Spinal cord (tissue), 9 donors: ENCODE measurements at regions not wholly inside any gene's neighbourhood (a gene's known extent, or its start where the extent isn't known, plus 50 kb on each side); places are given as distances from the start of the nearest gene placed in this dataset.
"Not testable (repeated sequence)": the region's sequence is repeated elsewhere in the genome, so short reads cannot be mapped to it uniquely, and the experiment has no call there.

Experiments
- DNase-seq, 6 donors: peaks; one replicate each; pipeline versions ENCODE4 v3.0.0 to v3.0.0-alpha.2; 2013 to 2015; ENCODE audit warnings: low spot score in 6 of 6, low read depth in 4 of 6
- H3K27ac ChIP-seq: one replicate; pipeline ENCODE4 v1.5.1; 2013; ENCODE audit warnings: low read depth, low read length, control low read depth
- H3K27me3 ChIP-seq: one replicate; pipeline ENCODE4 v1.6.1; 2013; ENCODE audit warnings: low read length; ENCODE audit not compliant: control insufficient read depth, insufficient read depth
- H3K36me3 ChIP-seq: one replicate; pipeline ENCODE4 v1.6.1; 2013; ENCODE audit warnings: low read length; ENCODE audit not compliant: control insufficient read depth, insufficient read depth
- H3K4me1 ChIP-seq: one replicate; pipeline ENCODE4 v1.6.1; 2013; ENCODE audit warnings: low read length; ENCODE audit not compliant: control insufficient read depth, insufficient read depth
- H3K4me3 ChIP-seq: one replicate; pipeline ENCODE4 v1.5.1; 2013; ENCODE audit warnings: low read depth, low read length, control low read depth
- H3K9me3 ChIP-seq: one replicate; pipeline ENCODE4 v1.6.1; 2013; ENCODE audit warnings: low read length; ENCODE audit not compliant: control insufficient read depth, insufficient read depth
- WGBS: methylation state at CpG from one replicate; pipeline ENCODE4 v1.1.5; 2013; ENCODE audit warnings: missing lambda C conversion rate; ENCODE audit not compliant: insufficient coverage; 5-methylcytosine and 5-hydroxymethylcytosine counted together
- donor health status: healthy.

DNA sequence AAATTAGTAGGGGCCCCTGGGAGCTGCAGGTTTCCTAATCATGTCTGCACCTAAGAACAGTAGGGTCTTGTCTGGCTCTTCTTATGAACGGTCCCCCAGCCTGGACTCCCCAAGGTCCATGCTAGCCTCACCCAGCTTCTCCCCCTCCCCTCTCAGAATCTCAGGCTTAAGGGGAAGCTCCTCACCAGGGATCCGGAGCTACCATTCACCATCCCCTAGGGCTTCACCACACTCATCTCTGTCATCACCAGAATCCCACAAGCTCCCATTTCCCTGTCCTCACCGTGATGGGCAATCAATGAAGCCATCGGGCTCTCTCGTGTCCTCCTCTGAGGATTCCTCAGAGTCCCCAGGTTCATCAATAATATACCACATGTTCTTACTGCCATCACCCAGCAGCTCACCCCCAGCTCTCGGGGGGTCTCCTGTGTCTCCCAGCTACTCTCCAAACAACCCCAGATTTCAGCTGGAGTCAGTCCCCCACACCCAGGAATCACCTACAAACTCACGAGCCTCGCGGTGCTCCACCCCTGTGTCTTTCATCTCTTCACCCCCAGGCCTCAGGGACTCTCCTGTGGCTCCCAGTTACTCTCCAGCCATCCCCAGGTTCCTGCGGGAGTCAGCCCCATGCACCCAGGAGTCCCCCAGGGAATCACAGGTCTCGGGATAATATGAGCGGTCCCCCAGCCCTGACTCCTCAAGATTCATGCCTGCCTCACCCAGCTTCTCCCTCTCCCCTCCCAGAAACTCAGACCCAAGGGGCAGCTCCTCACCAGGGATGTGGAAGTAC is 335.6 kb downstream of the CWH43 start:
- not testable (repeated sequence) for H3K4me3 ChIP-seq, H3K27ac ChIP-seq, H3K36me3 ChIP-seq, H3K9me3 ChIP-seq, DNase-seq, H3K4me1 ChIP-seq, H3K27me3 ChIP-seq
- 80% methylated on average over 8 of the region's 12 CpGs for WGBS

DNA sequence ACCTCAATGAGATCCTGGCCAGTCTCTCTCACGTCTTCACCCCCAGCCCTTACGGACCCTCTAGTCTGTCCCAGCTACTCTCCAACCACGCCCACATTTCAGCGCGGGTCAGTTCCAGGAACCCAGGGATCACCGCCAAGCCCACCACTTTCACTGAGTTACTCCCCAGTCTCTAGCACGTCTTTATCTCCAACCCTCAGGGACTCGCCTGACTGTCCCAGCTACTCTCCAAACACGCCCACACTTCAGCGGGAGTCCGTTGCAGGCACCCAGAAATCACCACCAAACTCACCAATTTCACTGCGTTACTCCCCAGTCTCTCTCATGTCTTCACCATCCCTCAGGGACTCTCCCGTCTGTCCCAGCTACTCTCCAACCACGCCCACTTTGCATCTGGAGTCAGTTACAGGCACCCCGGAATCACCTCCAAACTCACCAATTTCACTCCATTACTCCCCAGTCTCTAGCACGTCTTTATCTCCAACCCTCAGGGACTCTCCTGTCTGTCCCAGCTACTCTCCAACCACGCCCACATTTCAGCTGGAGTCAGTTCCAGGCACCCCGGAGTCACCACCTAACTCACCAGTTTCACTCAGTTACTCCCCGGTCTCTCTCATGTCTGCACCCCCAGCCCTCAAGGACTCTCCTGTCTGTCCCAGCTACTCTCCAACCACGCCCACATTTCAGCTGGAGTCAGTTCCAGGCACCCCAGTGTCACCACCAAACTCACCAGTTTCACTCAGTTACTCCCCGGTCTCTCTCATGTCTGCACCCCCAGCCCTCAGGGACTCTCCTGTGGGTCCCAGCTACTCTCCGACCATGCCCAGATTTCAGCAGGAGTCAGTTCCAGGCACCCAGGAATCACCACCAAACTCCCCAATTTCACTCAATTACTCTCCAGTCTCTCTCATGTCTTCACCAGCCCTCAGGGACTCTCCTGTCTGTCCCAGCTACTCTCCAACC is 336.8 kb downstream of the CWH43 start:
- H3K9me3 ChIP-seq, DNase-seq: not testable (repeated sequence)
- 66% methylated on average over 22 of the region's 22 CpGs for WGBS

DNA sequence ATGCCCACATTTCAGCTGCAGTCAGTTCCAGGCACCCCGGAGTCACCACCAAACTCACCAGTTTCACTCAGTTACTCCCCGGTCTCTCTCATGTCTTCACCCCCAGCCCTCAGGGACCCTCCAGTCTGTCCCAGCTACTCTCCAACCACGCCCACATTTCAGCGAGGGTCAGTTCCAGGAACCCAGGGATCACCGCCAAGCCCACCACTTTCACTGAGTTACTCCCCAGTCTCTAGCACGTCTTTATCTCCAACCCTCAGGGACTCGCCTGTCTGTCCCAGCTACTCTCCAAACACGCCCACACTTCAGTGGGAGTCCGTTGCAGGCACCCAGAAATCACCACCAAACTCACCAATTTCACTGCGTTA is 337.5 kb downstream of the CWH43 start:
- not testable (repeated sequence) for H3K27ac ChIP-seq, H3K4me1 ChIP-seq, DNase-seq, H3K9me3 ChIP-seq, H3K27me3 ChIP-seq, H3K4me3 ChIP-seq, H3K36me3 ChIP-seq
- no CpG with 5 or more reads among the region's 10 CpGs for WGBS

More for the DNA sequence above, 336.8 kb downstream of the CWH43 start:
- not testable (repeated sequence) for H3K27ac ChIP-seq, H3K27me3 ChIP-seq, H3K4me3 ChIP-seq, H3K4me1 ChIP-seq, H3K36me3 ChIP-seq
